ENCODE measurements at regions not wholly inside any gene's neighbourhood (a gene's known extent, or its start where the extent isn't known, plus 50 kb on each side); places are given as distances from the start of the nearest gene placed in this dataset.

DNA sequence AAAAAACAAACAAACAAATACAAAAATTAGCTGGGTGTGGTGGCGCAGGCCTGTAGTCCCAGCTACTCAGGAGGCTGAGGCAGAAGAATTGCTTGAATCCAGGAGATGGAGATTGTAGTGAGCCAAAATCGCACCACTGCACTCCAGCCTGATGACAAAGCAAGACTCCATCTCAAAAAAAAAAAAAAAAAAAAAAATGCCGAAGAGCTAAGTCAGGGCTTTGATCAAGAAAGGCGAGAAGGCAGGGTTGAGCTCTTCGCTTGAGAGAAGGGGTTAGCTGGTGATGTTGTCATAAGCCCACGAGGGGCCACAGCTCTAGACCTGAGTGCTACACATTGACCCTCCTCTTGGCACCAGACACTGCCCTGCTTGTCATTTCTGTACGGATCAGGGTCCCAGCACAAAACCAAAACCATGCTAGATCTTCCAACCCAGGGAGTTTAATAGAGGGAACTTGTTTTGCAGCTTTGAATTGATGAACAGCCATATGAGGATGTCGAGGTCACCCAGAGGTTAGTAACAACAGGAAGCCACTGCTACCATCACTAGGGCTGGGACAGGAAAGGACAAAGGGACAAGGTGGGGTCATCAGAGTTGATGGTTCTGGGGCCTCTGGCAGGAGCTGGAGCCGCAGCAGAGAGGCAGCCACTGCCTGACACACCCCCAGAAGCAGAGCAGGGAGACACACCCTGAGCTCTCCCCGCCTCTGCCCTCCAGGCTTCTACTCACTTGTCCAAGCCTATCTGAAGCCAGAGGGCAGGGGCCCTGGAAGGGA, 122.7 kb downstream of the SNX5 start:
- Histone ChIP-seq H3K23ac (ENCODE audit: insufficient read length, low read depth, low read length) (no peak overlapping the region), H3K27ac (ENCODE audit: insufficient read length, low read depth, low read length) (no peak overlapping the region), H3K4me1 (ENCODE audit: insufficient read depth, low read length) (peaks cover 2% of the 10 kb centered on the region; the same call in 1 of the 2 replicates), H3K27me3 (ENCODE audit: insufficient read depth, low read length) (no peaks in the 10 kb centered on the region), H3T11ph (ENCODE audit: low read length) (no peak overlapping the region), H3K9ac (ENCODE audit: extremely low read depth, insufficient read length, low read length) (no peak overlapping the region), H3K14ac (ENCODE audit: insufficient read depth, low read length) (no peak overlapping the region), H2BK15ac (ENCODE audit: low read depth, low read length) (no peak overlapping the region), H3K56ac (ENCODE audit: insufficient read length, low read depth, low read length) (no peak overlapping the region), H3K79me1 (ENCODE audit: insufficient read depth, low read depth, low read length, poor library complexity, severe bottlenecking) (no peaks in the 10 kb centered on the region), H3K79me2 (ENCODE audit: insufficient read depth, low read length) (no peaks in the 10 kb centered on the region), H2BK12ac (ENCODE audit: insufficient read length, low read depth, low read length) (no peak overlapping the region), H3K18ac (ENCODE audit: insufficient read length, low read depth, low read length) (no peak overlapping the region), H3K4me2 (ENCODE audit: insufficient read depth, insufficient read length, low read length) (no peak overlapping the region), H2BK20ac (ENCODE audit: low read depth, low read length, poor library complexity, severe bottlenecking) (no peak overlapping the region), H3K9me3 (ENCODE audit: control insufficient read depth, low read depth, low read length) (no peaks in the 10 kb centered on the region), H2BK5ac (ENCODE audit: insufficient read length, low read length) (no peak overlapping the region), H4K20me1 (ENCODE audit: control insufficient read depth, insufficient read depth, insufficient read length) (no peaks in the 10 kb centered on the region), H4K91ac (ENCODE audit: insufficient read length, low read depth, low read length) (no peak overlapping the region), H2AK5ac (ENCODE audit: insufficient read length, low read length) (no peak overlapping the region), H4K8ac (replicated peaks; ENCODE audit: insufficient read length, low read depth, low read length) (no peak overlapping the region), H2AFZ (ENCODE audit: low read length) (no peak overlapping the region), H3K4ac (ENCODE audit: low read depth, low read length) (no peak overlapping the region), H3K23me2 (ENCODE audit: insufficient read length, low read depth, low read length, poor library complexity, severe bottlenecking) (no peaks in the 10 kb centered on the region), H4K5ac (ENCODE audit: insufficient read length, low read depth, low read length) (no peak overlapping the region), H2BK120ac (ENCODE audit: low read depth, low read length, poor library complexity, severe bottlenecking) (no peak overlapping the region)
- no peak overlapping the region for H3K4me3 Mint-ChIP-seq
- H3K9me3 Mint-ChIP-seq: no peaks in the 10 kb centered on the region; a peak in 3 of 5 replicates
- no peak for DNase-seq
- WGBS (ENCODE audit: extremely low coverage, insufficient read length, low lambda C conversion rate): no CpG with 5 or more reads among the region's 10 CpGs
- TF ChIP-seq, protein P1, sequence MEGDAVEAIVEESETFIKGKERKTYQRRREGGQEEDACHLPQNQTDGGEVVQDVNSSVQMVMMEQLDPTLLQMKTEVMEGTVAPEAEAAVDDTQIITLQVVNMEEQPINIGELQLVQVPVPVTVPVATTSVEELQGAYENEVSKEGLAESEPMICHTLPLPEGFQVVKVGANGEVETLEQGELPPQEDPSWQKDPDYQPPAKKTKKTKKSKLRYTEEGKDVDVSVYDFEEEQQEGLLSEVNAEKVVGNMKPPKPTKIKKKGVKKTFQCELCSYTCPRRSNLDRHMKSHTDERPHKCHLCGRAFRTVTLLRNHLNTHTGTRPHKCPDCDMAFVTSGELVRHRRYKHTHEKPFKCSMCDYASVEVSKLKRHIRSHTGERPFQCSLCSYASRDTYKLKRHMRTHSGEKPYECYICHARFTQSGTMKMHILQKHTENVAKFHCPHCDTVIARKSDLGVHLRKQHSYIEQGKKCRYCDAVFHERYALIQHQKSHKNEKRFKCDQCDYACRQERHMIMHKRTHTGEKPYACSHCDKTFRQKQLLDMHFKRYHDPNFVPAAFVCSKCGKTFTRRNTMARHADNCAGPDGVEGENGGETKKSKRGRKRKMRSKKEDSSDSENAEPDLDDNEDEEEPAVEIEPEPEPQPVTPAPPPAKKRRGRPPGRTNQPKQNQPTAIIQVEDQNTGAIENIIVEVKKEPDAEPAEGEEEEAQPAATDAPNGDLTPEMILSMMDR (conservative IDR thresholded peaks at IDR 0.05): no peak
- H3K27ac Mint-ChIP-seq: peak overlapping the region in 1 of 3 experiments; percentile 56; a peak in 2 of 7 replicates
- H3K4me1 Mint-ChIP-seq: peaks cover 0 to 3% of the 10 kb centered on the region in 2 experiments; a peak in 2 of 4 replicates
- H3K36me3 Mint-ChIP-seq (ENCODE audit: insufficient read depth in 1 of 3, low read depth in 3 of 3): no peaks in the 10 kb centered on the region; a peak in 1 of 7 replicates
- no peaks in the 10 kb centered on the region; the same call in 1 of the 2 replicates for H3K27me3 Mint-ChIP-seq (ENCODE audit: low read depth)

Data from H9 (cell line).